ENCODE measurements at regions not wholly inside any gene's neighbourhood (a gene's known extent, or its start where the extent isn't known, plus 50 kb on each side); places are given as distances from the start of the nearest gene placed in this dataset.
"Not testable (repeated sequence)": the region's sequence is repeated elsewhere in the genome, so short reads cannot be mapped to it uniquely, and the experiment has no call there.

DNA sequence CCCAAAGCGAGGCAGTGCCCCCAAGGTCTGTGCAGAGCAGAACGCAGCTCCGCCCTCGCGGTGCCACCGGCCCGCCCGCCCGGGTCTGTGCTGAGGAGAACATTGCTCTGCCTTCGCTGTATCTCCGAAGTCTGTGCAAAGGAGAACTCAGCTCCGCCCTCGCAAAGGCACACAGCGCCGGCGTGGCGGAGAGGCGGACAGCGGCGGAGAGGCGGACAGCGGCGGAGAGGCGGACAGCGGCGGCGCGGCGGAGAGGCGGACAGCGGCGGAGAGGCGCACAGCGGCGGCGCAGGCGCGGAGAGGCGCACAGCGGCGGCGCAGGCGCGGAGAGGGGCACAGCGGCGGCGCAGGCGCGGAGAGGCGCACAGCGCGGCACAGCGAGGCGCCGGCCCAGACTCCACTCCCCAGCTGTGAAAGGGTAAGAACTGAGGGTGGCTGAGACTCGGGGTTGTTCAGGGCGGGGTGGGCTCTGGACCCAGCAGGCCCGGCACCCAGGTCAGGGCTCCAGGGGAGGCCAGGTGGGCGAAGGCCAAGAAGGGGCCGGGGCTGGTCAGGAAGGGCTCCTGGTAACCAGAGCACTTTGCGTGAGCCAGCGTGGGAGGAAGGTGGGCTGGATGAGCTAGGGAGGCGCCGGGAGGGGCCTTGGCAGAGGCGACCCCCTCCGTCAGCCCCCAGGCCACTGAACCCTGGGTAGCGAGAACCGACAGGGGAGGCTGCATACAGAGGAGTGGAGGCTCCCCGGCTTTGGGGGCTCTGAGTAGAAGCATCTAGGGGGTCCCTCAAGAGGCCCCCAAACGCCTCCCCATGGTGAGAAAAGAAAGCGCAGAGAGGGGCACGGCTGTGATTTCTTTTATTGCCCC, 53.4 kb downstream of the VPREB1 start (continued):
- TF ChIP-seq ZBTB9 (CRISPR knock-in tag; IDR thresholded peaks at IDR 0.05) (peak; percentile 62), ATF7 (IDR thresholded peaks at IDR 0.05) (peak; percentile 80), MXD1 (CRISPR knock-in tag; IDR thresholded peaks at IDR 0.05; ENCODE audit: borderline replicate concordance, poor library complexity, severe bottlenecking) (peak; percentile 10), ZNF740 (CRISPR knock-in tag; IDR thresholded peaks at IDR 0.05) (0 out of 2 replicates have a peak, but pooled peaks have one; percentile 47), POLR2B (IDR thresholded peaks at IDR 0.05; ENCODE audit: low read depth, partially characterized antibody) (peak; percentile 76), NR4A1 (CRISPR knock-in tag; IDR thresholded peaks at IDR 0.05) (peak; percentile 78), NR4A1 (tag; IDR thresholded peaks at IDR 0.05) (0 out of 2 replicates have a peak, but pooled peaks have one; percentile 28), SIN3B (IDR thresholded peaks at IDR 0.05; ENCODE audit: low read depth) (peak; percentile 71), KDM2B (CRISPR knock-in tag; IDR thresholded peaks at IDR 0.05) (peak; percentile 97; the same call in 1 of the 2 replicates), MAX (CRISPR knock-in tag; IDR thresholded peaks at IDR 0.05) (peak; percentile 64; the same call in 1 of the 2 replicates)
- not testable (repeated sequence) for TF ChIP-seq ZNF740 (tag; IDR thresholded peaks at IDR 0.05)
- TF ChIP-seq, protein P1, sequence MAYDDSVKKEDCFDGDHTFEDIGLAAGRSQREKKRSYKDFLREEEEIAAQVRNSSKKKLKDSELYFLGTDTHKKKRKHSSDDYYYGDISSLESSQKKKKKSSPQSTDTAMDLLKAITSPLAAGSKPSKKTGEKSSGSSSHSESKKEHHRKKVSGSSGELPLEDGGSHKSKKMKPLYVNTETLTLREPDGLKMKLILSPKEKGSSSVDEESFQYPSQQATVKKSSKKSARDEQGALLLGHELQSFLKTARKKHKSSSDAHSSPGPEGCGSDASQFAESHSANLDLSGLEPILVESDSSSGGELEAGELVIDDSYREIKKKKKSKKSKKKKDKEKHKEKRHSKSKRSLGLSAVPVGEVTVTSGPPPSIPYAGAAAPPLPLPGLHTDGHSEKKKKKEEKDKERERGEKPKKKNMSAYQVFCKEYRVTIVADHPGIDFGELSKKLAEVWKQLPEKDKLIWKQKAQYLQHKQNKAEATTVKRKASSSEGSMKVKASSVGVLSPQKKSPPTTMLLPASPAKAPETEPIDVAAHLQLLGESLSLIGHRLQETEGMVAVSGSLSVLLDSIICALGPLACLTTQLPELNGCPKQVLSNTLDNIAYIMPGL (CRISPR knock-in tag; IDR thresholded peaks at IDR 0.05), result peak; percentile 80; the same call in 1 of the 2 replicates
